OCI-M1 (cell line): ENCODE measurements at regions not wholly inside any gene's neighbourhood (a gene's known extent, or its start where the extent isn't known, plus 50 kb on each side); places are given as distances from the start of the nearest gene placed in this dataset.
A peak's percentile ranks its signal among the peaks of the same experiment; 100 is the strongest.

Experiments used
- DNase-seq: peaks from one replicate; lab custom pipeline; 2025; lab: John Stamatoyannopoulos, UW

DNA sequence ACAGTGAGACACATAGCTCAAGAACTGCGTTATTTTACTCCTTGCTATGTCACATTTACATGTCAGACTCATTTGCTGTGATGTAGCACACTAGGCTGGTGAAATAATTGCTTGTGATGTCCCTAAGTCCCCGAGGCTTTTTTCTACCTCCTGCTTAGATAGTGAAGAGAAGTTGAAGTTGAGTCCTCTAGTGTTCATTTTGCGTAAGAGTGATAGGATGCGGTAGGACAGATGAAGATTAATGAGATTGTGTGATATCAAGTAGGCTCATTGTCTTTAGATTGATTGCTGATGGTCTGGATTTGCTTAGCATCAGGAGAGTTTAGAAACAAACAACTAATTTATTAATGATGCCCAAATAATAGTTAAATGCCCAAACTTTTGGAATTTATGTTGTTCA, 173.6 kb upstream of the NUDT6 start:
- peak; percentile 63 for DNase-seq

DNA sequence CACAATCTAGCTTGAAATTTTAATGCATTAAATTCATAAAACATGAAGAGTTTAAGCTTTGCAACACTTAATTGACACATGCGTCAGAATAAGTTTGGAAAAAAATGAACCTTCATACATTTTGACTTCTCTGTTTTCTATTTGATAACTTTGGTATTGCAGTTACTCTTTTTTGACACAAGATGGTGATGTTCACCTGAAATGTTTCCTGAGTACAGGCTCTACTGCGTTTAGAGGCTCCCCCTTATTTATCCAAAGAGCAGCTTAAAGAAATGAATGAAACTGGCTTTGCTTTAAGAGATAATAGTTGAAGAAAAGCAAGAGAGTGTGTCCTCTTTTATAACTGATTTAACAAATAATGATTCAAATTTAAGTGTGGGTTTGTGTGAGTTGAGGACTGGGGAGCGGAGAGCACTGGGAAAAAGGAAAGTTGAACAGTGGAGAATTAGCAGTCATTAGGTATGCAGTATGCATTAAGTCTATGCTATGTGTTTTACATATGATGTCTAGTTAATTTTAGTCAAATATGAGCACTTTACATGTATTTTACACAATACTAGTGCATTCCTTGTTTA, 180.6 kb upstream of the NUDT6 start:
- peak; percentile 52 for DNase-seq

DNA sequence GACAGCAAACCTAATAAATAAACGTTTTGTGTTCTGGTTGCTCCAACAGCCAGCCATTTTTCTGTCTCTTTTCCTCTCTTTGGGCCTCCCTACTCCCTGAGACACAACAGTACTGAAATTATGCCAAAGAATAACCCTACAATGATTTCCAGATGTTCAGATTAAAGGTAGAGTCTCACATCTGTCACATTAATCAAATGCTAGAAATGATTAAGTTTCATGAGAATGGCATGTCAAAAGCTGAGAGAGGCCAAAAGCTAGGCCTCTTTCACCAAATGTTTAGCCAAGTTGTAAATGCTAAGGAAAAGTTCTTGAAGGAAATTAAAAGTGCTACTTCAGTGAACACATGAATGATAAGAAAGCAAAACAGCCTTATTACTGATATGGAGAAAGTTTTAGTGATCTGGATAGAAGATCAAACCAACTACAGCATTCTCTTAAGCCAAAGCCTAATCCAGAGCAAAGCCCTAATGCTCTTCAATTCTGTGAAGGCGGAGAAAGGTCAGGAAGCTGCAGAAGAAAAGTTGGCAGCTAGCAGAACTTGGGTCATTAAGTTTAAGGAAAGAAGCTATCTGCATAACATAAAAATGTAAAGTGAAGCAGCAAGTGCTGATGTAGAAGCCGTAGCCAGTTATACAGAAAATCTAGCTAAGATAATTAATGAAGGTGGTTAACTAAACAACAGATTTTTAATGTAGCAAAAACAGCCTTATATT, 182.1 kb upstream of the NUDT6 start:
- DNase-seq, result no peak

DNA sequence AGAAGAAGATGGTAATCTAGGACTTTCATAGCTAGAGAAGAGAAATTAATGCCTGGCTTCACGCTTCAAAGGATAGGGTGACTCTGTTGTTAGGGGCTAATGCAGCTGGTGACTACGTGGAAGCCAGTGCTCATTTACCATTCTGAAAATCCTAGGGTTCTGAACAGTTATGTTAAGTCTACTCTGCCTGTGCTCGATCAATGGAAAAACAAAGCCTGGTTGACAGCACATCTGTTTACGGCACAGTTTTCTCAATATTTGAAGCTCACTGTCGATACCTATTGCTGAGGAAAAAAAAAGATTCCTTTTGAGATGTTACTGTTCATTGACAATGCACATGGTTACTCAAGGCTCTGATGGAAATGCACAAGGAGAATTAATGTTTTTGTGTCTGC, 182.6 kb upstream of the NUDT6 start:
- DNase-seq, result no peak

DNA sequence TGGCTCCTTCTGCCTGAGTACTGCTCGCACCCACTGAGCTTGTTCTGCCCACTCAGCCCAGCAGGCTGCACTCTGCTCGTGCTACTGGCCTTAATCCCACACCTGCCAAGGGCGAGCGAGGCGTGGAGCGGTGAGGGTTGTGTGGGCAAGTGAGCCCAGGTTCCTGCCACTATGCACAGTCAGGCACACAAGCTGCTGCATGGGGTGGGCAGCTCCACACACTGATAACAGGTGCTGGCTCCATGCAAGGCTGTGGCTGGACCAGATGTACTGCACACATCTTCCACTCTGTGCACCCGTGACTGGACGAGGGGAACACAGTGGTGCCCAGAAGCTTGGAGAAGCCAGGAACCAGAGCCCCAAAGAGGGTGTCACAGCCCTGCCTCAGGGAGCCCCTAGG, 184.3 kb upstream of the NUDT6 start:
- no peak for DNase-seq

DNA sequence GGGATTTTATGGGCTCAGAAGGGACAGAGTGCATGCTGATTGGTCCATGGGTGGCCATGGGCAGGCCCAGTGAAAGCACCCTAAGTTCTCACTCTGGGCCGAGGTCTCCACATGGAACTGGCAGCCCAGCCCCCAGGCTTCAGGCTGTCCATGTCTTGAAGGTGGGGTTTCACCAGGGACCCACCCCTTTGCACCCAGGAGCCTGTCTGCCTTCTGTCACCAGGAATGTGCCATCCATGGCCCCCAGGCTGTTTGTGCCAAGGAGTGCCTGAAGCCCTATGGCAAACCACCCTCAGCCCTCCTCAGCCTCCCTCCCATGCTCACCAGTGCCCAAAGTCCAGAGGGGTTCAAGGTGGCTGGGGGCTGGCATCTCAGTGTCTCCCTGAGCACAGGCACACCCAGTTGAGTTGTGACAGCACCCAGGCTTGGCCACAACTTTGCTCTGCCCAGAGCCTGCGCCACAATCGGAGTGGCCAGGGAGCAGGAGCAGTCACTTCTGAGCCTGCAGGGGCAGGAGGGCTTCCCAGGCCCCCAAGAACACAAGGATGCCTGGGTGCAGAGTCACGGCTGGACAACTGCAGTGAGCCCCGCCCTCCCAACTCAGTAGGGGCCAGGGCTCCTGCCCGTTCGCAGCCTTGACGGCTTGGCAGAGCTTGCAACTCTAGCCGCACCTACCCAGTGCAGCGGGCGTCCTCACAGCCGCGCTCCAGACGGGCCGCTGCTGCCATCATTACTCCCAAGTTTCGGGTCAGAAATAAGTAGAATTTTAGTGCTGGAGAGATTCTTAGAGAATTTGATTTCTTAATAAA, 185.3 kb upstream of the NUDT6 start:
- no peak for DNase-seq

DNA sequence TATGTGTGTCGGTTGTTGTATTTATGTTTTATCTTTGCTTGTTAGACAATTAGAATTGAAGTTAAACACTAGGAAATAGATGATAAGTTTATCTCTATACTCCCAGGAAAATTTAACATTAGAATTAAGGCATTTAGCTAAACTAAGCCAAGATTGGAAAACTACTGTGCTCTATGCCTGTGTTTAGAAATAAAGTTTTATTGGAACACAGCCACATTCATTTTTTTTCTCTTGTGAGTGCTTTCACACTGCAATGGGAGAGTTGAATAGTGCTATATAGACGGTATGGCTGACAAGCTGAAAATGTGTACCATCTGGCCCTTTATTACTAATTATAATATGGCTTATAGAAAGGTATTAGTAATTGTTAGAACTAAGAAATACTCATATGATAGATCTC, 186.7 kb upstream of the NUDT6 start:
- DNase-seq, result no peak

DNA sequence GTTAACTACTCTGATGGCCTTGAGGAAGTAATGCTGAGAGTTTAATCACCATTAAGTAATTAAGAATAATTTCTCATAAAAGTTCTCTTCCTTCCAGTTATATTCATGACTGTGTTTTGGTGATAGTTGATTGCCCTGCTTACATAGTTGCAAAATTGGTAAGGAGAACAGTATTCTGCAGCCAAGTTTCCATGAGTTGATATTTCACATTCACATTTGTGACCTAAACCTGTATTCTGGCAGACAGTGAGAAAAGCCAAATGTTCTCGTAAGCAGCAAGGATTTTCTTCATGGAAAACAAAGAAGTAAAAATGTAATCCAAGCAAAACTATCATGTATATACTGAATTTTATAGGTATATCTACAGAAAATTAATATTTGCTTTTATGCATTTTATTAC, 187.8 kb upstream of the NUDT6 start:
- no peak for DNase-seq

DNA sequence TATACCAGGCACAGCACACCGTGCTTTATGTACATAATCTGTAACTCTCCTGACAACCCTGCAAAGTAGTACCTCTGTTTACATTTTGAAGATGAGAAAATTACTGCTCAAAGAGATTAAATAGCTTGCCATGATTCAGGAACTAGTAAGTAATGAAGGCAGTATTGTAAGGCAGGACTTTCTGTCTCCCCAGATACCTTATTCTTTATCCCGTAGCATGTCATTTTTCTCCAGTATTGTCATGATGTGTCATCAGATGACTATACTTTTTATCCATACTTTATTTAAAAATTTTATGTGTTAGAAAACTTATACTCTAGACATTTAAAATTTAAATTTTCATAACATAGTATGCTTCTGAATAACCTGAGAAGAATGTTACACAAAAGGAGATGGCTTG, 188.3 kb upstream of the NUDT6 start:
- no peak for DNase-seq

DNA sequence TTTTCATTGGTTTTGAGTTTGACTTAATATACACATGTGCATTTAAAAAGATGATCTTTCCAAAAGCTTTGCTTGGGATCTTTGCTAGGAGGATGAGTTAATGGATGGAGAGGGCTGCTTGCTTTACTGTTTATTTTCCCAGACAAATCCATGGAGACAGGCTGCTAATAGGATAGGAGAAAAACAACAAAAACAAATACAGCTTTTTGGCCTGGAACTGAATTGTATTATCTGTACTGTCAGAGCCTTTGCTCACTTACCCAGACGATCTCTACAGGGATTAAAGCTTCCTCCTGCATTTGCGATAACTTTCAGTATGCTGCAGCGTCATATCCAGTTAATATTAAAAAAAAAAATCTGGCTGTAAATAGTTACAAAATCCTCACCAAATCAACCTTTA, 190.8 kb upstream of the NUDT6 start:
- DNase-seq, result no peak

DNA sequence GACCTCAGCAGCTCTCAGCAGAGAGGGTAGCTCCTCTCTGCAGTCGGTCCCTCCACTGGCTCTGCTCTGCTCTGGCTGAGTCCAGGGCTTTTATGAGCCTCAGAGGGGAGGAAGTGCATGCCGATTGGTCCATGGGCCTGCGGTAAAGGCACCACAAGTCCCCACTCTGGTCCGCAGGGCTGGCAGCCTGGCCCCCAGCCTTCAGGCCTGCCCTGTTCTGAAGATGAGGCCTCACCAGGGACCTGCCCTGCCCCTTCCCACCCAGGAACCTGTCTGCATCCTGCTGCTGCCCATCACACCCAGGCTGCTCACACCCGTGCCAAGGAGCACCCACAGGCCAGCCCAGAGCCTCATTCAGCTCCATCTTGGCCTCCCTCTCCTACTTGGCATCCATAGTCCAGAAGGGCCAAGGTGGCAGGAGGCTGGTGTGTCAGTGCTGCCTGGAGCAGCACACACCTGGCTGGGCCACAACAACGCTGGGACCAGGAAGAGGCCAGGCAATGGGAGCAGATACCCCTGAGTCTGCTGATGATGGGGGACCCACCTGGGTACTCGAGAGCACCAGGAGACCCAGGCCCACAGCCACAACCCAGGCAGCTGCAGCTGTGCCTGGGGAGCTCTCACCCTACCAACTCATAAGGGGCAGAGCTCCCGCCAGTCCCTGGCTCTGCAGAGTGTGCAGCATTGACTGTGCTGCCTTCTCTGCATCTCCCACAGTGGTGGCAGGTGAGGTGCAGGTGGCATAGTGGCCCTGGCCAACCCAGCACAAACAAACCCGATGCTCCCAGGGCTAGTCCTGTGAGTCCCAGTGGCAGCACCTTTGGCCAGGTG, 191.9 kb upstream of the NUDT6 start:
- DNase-seq, result no peak

DNA sequence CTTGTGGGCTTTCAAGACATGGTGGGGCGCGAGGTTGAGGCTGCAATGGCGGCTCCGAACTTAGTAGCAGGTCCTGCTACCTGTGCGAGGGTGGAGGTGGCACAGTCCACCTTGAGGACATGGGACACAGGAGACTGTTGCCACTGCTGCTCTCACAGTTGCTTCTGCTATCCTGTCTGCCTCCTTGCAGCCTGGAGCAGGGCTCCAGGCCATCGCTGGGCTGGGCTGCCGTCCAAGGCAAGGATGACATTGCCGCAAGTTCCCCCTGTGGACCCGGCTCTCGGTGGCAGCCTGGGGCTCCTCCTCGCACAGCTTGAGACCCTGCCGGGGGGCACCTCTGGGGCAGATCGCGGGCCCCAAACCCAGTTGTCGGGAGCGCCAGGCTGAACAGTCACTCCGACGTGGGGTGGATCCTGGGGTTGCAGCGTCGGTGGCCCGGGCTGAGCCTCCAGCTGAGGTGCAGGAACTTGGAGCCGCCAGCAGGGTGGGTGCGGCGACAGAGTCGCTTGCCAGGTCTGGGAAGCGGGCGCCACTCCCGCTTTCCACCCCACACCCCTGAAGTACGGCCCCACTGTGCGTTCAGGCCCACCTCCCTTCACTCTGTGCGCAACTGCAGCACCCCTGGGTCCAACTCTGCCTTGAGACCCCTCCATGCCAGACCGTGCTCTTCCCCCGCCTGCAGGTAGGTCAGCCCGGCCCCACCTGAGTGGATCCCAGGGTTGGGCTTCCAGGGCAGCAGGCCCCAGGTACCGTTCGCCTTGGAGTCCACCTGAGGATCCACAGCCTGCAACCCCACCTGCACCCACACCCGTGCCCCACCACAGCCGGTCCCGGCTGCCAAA, 192.7 kb upstream of the NUDT6 start:
- no peak for DNase-seq

DNA sequence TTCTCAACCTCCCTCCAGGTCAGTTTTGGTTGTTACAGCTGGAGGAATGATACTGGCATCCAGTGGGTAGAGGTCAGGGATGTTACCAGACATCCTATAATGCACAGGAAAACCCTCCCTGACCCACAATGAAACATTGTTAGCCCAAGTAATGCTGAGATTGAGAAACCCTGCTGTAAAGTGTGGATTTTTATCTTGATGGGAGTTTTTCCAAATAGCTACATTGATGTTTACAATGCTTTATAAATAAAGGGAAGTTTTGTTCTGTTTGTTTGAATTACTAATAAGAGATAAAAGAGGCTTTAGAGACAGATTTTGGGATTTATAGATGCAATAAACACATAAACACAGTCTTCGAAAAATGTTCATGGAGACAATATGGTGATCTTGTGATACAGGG, 194.0 kb upstream of the NUDT6 start:
- DNase-seq, result no peak

DNA sequence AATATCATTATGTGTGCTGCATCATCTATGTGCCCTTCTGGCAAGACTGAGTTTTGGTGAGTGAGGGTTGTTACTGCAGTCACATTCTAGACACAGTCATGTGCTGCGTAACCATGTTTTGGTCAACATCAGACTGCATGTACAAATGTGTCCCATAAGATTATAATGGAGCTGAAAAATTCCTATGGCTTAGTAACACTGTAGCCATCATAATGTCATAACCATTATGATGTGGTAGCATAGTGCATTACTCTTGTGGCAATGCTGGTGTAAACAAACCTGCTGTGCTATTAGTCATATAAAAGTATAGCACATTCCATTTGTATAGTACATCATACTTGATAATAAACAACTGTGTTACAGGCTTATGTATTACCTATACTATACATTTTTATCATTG, 198.1 kb upstream of the NUDT6 start:
- DNase-seq, result no peak

DNA sequence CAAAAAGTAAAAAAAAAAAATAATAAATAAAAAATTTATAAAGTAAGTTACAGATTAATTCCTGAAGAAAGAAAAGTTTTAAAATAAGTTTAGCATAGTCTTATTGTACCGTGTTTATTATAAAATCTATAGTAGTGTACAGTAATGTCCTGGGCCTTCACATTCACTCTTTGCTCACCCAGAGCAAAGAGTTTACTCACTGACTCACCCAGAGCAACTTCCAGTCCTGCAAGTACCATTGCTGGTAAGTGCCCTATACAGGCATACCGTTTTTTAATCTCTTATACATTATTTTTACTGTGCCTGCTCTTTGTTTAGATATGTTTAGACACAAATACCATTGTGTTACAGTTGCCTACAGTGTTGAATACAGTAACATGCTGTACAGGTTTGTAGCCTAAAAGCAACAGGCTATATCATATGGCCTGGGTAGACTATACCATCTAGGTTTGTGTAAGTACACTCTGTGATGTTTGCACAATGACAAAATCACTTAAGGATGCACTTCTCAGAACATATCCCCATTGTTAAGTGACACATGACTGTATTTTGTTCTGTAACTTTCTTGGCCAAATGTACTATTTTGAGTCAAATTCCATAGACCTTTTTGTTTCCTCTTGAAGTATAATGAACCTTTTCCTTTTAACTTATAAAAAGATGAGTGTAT, 199.0 kb upstream of the NUDT6 start:
- DNase-seq, result no peak

DNA sequence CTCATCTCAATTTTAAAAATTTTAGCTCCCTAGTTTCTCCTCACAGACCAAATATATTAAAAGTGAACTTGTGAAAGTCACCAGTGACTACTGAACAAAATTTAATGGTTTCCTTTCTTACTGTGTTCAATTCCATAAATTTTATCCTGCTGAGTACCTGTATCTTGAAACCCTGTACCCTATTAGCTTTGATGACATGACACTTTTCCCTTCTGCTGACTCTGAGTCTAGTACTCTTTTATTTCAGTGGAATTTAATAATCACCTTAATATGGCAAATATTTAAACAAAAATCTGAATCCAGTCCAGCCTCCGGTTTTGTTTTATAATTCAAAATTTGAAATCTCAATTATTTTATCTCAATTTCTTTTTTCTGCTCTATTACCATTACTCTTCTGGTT, 203.1 kb upstream of the NUDT6 start:
- no peak for DNase-seq

DNA sequence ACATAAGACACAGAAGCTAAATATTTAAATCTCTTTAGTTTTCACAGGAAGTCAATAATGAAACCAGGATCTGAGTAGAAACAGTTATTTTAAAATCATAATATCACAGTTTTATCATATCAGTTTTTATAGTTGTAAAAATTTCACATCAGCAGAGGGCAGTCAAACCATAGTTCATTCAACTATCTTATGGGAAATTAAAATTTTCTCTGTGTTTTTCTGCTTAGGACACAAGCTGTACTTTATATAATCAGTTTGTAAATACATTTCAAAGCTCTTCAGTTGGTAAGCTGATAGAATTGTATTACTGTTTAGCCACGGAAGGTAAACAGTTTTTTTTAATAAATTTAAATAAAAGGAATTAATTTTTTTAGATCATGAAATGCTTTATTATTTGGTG, 204.8 kb upstream of the NUDT6 start:
- peak; percentile 65 for DNase-seq

DNA sequence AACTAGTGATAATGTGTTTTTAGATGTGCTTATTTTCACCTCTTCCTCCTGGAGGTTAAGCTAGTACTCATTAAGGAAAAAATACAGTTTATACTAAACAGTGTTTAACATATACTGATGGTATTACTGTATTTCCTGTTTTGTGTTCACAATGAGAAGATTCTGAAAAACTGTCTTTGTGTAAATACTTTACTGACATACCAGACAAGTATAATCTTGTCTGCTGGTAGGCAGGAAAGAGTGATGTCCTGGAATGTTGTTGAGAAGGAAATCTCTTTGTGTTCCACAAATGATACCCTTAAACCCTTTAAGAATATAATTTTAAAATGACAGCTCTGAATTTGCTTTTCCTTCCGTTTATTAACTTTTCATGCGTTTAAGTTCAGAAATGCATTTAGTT, 205.5 kb upstream of the NUDT6 start:
- no peak for DNase-seq

DNA sequence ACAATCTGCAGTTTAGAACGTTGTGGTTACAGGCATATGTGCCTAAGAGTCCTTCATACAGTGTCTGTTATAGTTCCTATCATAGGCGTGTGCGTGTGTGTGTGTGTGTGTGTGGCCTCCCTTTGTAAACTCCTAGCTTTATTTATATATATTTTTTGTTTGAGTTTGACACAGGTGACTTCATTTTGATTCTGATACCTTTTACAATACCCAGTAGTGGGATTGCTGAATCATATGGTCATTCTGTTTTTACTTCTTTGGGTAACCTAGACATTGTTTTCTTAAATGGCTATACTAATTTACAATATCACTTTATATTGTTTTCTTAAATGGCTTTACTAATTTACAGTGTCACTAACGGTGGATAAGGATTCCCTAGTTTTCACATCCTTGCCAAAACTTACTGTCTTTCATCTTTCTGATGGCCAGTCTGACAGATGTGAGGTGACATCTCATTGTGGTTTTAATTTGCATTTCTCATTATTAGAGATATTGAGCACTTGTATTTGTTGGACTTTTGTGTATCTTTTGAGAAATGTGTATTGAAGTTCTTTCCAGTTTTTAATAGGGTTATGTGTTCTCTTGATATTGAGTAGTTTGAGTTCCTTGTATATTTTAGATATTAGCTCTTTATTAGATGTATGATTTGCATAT, 211.1 kb upstream of the NUDT6 start:
- no peak for DNase-seq

DNA sequence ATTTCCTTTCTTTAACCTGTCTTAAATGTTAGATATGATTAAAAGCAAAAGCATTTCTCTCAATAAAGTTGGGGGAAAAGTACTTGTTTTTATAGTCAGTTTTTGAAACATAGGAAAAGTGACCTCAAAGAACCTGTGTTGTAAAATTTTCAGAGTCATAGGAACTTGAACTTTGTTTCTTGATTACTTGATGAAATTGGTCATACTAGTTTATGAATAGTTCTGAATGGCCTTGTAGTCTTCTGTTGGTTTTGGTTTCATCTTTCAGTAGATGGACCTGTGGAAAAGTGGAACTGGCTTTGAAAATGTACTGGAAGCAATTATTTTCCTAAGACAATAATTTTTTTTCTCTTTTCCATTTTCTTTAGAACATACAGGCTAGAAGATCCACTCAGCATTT, 222.2 kb upstream of the NUDT6 start:
- DNase-seq, result peak; percentile 6

DNA sequence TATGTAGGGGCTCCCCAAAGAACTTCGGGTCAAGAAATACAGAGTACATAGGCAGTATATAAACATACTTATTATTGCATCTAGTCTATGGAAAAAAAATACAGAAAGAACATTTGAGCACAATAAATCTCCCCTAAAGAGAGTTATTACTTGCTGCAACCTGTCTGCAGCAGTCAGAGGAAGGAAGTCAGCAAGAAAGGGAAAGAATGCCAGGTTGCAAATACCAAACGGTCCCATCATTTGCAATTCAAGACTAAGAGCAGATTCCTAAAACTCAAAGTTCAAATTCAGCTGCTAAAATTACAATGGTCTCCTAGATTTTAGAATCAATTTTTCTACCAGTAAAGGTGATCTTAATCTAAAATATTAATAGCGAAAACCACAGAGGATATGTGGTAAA, 236.2 kb upstream of the NUDT6 start:
- DNase-seq, result no peak
